ENCODE measurements at regions not wholly inside any gene's neighbourhood (a gene's known extent, or its start where the extent isn't known, plus 50 kb on each side); places are given as distances from the start of the nearest gene placed in this dataset.

DNA sequence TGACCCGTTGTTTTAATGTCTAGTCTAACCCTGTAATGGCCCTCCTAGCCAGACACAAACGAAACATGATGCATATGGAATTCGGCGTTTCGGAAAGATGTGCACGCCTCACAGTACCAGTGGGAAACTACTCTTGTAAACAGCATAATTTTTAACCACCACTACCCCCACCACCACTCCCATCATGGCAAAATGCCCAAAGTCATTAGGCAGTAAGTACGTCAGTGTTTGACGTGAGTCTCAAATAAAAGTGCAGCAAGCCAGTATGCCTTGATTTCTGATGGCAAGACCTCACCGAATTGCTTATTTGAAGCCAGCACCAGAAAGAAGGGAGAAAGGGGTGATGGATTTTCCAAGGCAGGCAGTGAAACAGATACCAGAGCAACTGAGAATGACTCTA, 71.4 kb downstream of the ADRB2 start:
- Histone ChIP-seq H2BK12ac (ENCODE audit: insufficient read length, low read depth, low read length) (no peak overlapping the region), H3K14ac (ENCODE audit: insufficient read depth, low read length) (no peak overlapping the region), H4K91ac (ENCODE audit: insufficient read length, low read depth, low read length) (no peak overlapping the region), H3K4me1 (ENCODE audit: insufficient read depth, low read length) (no peaks in the 10 kb centered on the region; the same call in 1 of the 2 replicates), H4K5ac (ENCODE audit: insufficient read length, low read depth, low read length) (no peak overlapping the region), H2BK5ac (ENCODE audit: insufficient read length, low read length) (no peak overlapping the region), H2BK120ac (ENCODE audit: low read depth, low read length, poor library complexity, severe bottlenecking) (no peak overlapping the region), H3K27me3 (ENCODE audit: insufficient read depth, low read length) (no peaks in the 10 kb centered on the region), H3K4ac (ENCODE audit: low read depth, low read length) (no peak overlapping the region), H2AFZ (ENCODE audit: low read length) (no peak overlapping the region), H3K56ac (ENCODE audit: insufficient read length, low read depth, low read length) (no peak overlapping the region), H2BK20ac (ENCODE audit: low read depth, low read length, poor library complexity, severe bottlenecking) (no peak overlapping the region), H2BK15ac (ENCODE audit: low read depth, low read length) (no peak overlapping the region), H4K8ac (replicated peaks; ENCODE audit: insufficient read length, low read depth, low read length) (no peak overlapping the region), H3K9ac (ENCODE audit: extremely low read depth, insufficient read length, low read length) (no peak overlapping the region), H3K4me2 (ENCODE audit: insufficient read depth, insufficient read length, low read length) (no peak overlapping the region), H3K23me2 (ENCODE audit: insufficient read length, low read depth, low read length, poor library complexity, severe bottlenecking) (no peaks in the 10 kb centered on the region), H2AK5ac (ENCODE audit: insufficient read length, low read length) (no peak overlapping the region), H3K27ac (ENCODE audit: insufficient read length, low read depth, low read length) (no peak overlapping the region), H4K20me1 (ENCODE audit: control insufficient read depth, insufficient read depth, insufficient read length) (no peaks in the 10 kb centered on the region), H3K23ac (ENCODE audit: insufficient read length, low read depth, low read length) (no peak overlapping the region), H3K79me1 (ENCODE audit: insufficient read depth, low read depth, low read length, poor library complexity, severe bottlenecking) (no peaks in the 10 kb centered on the region), H3K18ac (ENCODE audit: insufficient read length, low read depth, low read length) (no peak overlapping the region), H3T11ph (ENCODE audit: low read length) (no peak overlapping the region), H3K79me2 (ENCODE audit: insufficient read depth, low read length) (no peaks in the 10 kb centered on the region), H3K9me3 (ENCODE audit: control insufficient read depth, low read depth, low read length) (no peaks in the 10 kb centered on the region)
- Mint-ChIP-seq H3K27me3 (ENCODE audit: low read depth) (no peaks in the 10 kb centered on the region), H3K27ac (no peak overlapping the region), H3K9me3 (peaks cover 1 to 16% of the 10 kb centered on the region in 2 experiments; a peak in 3 of 5 replicates), H3K4me3 (no peak overlapping the region), H3K4me1 (peaks cover 5 to 8% of the 10 kb centered on the region in 2 experiments), H3K36me3 (ENCODE audit: insufficient read depth in 1 of 3, low read depth in 3 of 3) (peaks cover 0 to 5% (median 0%) of the 10 kb centered on the region in 3 experiments; a peak in 2 of 7 replicates)
- WGBS (ENCODE audit: extremely low coverage, insufficient read length, low lambda C conversion rate) = no CpG with 5 or more reads among the region's 9 CpGs
- TF ChIP-seq, protein P1, sequence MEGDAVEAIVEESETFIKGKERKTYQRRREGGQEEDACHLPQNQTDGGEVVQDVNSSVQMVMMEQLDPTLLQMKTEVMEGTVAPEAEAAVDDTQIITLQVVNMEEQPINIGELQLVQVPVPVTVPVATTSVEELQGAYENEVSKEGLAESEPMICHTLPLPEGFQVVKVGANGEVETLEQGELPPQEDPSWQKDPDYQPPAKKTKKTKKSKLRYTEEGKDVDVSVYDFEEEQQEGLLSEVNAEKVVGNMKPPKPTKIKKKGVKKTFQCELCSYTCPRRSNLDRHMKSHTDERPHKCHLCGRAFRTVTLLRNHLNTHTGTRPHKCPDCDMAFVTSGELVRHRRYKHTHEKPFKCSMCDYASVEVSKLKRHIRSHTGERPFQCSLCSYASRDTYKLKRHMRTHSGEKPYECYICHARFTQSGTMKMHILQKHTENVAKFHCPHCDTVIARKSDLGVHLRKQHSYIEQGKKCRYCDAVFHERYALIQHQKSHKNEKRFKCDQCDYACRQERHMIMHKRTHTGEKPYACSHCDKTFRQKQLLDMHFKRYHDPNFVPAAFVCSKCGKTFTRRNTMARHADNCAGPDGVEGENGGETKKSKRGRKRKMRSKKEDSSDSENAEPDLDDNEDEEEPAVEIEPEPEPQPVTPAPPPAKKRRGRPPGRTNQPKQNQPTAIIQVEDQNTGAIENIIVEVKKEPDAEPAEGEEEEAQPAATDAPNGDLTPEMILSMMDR (conservative IDR thresholded peaks at IDR 0.05) = no peak
- DNase-seq = no peak
